ENCODE measurements at regions not wholly inside any gene's neighbourhood (a gene's known extent, or its start where the extent isn't known, plus 50 kb on each side); places are given as distances from the start of the nearest gene placed in this dataset.

GRCh38 chr4:159542296-159542695 lies 439.4 kb downstream of the RAPGEF2 start:
- no CpG with 5 or more reads among the region's 1 CpG for WGBS (ENCODE audit: insufficient coverage)
- no peaks in the 10 kb centered on the region for H4K20me1 ChIP-seq (ENCODE audit: control insufficient read depth, insufficient read depth, low read length, poor library complexity, severe bottlenecking)

GRCh38 chr4:159543831-159544230 lies 441.0 kb downstream of the RAPGEF2 start:
- Mint-ChIP-seq H3K9me3 (ENCODE audit: insufficient read depth) (no peaks in the 10 kb centered on the region), H3K4me1 (no peaks in the 10 kb centered on the region), H3K27ac (no peak overlapping the region), H3K27me3 (no peaks in the 10 kb centered on the region), H3K4me3 (no peak overlapping the region)
- DNase-seq (no peak), ATAC-seq (ENCODE audit: low read depth) (no peak)
- Histone ChIP-seq H3K27me3 (replicated peaks in 1 of 4; ENCODE audit: control extremely low read depth in 1 of 4, control insufficient read depth in 3 of 4, insufficient read depth in 4 of 4, low read length in 3 of 4) (no peaks in the 10 kb centered on the region), H2AFZ (ENCODE audit: insufficient read depth, low read depth, low read length, poor library complexity, severe bottlenecking) (no peak overlapping the region), H3K4me1 (ENCODE audit: control insufficient read depth in 2 of 2, insufficient read depth in 2 of 2, low read length in 2 of 2) (no peaks in the 10 kb centered on the region), H3K4me2 (replicated peaks; ENCODE audit: low read depth, low read length, poor library complexity, severe bottlenecking) (no peak overlapping the region), H3K4me3 (ENCODE audit: control extremely low read depth in 1 of 5, extremely low read depth in 1 of 5, insufficient read depth in 1 of 5, low read depth in 2 of 5, low read length in 4 of 5) (no peak overlapping the region), H3K36me3 (replicated peaks in 1 of 2; ENCODE audit: control extremely low read depth in 1 of 2, control insufficient read depth in 1 of 2, extremely low read depth in 1 of 2, insufficient read depth in 2 of 2, low read length in 1 of 2) (no peaks in the 10 kb centered on the region), H3K9me3 (ENCODE audit: control extremely low read depth in 1 of 3, control insufficient read depth in 2 of 3, insufficient read depth in 1 of 3, low read length in 2 of 3) (no peaks in the 10 kb centered on the region), H3K9ac (ENCODE audit: low read length) (no peak overlapping the region), H3K27ac (ENCODE audit: low read length in 2 of 2) (no peak overlapping the region), H3K79me2 (ENCODE audit: control insufficient read depth, insufficient read depth, low read length) (no peaks in the 10 kb centered on the region), H4K20me1 (ENCODE audit: control insufficient read depth, insufficient read depth, low read length, poor library complexity, severe bottlenecking) (no peaks in the 10 kb centered on the region)
- no peak for TF ChIP-seq EZH2 (IDR thresholded peaks at IDR 0.05; ENCODE audit: borderline replicate concordance, insufficient read depth, low read depth, low read length, poor library complexity, severe bottlenecking)
- TF ChIP-seq, protein P1, sequence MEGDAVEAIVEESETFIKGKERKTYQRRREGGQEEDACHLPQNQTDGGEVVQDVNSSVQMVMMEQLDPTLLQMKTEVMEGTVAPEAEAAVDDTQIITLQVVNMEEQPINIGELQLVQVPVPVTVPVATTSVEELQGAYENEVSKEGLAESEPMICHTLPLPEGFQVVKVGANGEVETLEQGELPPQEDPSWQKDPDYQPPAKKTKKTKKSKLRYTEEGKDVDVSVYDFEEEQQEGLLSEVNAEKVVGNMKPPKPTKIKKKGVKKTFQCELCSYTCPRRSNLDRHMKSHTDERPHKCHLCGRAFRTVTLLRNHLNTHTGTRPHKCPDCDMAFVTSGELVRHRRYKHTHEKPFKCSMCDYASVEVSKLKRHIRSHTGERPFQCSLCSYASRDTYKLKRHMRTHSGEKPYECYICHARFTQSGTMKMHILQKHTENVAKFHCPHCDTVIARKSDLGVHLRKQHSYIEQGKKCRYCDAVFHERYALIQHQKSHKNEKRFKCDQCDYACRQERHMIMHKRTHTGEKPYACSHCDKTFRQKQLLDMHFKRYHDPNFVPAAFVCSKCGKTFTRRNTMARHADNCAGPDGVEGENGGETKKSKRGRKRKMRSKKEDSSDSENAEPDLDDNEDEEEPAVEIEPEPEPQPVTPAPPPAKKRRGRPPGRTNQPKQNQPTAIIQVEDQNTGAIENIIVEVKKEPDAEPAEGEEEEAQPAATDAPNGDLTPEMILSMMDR (IDR thresholded peaks at IDR 0.05) = no peak
- CTCF ChIA-PET = no interaction called here
- POLR2A ChIA-PET = no interaction called here
- intact Hi-C loops (cut with micrococcal nuclease) = no loop called here
- 88% methylated on average over 3 of the region's 5 CpGs for WGBS (ENCODE audit: insufficient coverage)

More at GRCh38 chr4:159542296-159542695, 439.4 kb downstream of the RAPGEF2 start:
- TF ChIP-seq, protein P1 (IDR thresholded peaks at IDR 0.05) = no peak
- no peak for TF ChIP-seq EZH2 (IDR thresholded peaks at IDR 0.05; ENCODE audit: borderline replicate concordance, insufficient read depth, low read depth, low read length, poor library complexity, severe bottlenecking)
- no peaks in the 10 kb centered on the region for H3K4me1 ChIP-seq (ENCODE audit: control insufficient read depth in 2 of 2, insufficient read depth in 2 of 2, low read length in 2 of 2)
- ChIA-PET POLR2A (no interaction called here), CTCF (no interaction called here)
- H3K27ac ChIP-seq (ENCODE audit: low read length in 2 of 2) = no peak overlapping the region
- intact Hi-C loops (cut with micrococcal nuclease) = no loop called here
- no peaks in the 10 kb centered on the region for H3K27me3 ChIP-seq (replicated peaks in 1 of 4; ENCODE audit: control extremely low read depth in 1 of 4, control insufficient read depth in 3 of 4, insufficient read depth in 4 of 4, low read length in 3 of 4)
- ATAC-seq (ENCODE audit: low read depth) = no peak
- H3K4me2 ChIP-seq (replicated peaks; ENCODE audit: low read depth, low read length, poor library complexity, severe bottlenecking) = no peak overlapping the region
- no peaks in the 10 kb centered on the region for H3K36me3 ChIP-seq (replicated peaks in 1 of 2; ENCODE audit: control extremely low read depth in 1 of 2, control insufficient read depth in 1 of 2, extremely low read depth in 1 of 2, insufficient read depth in 2 of 2, low read length in 1 of 2)
- no peaks in the 10 kb centered on the region for H3K79me2 ChIP-seq (ENCODE audit: control insufficient read depth, insufficient read depth, low read length)
- H3K27ac Mint-ChIP-seq = no peak overlapping the region
- DNase-seq = no peak
- H3K9ac ChIP-seq (ENCODE audit: low read length) = no peak overlapping the region
- no peaks in the 10 kb centered on the region for H3K9me3 Mint-ChIP-seq (ENCODE audit: insufficient read depth)
- H3K9me3 ChIP-seq (ENCODE audit: control extremely low read depth in 1 of 3, control insufficient read depth in 2 of 3, insufficient read depth in 1 of 3, low read length in 2 of 3) = no peaks in the 10 kb centered on the region
- H3K4me1 Mint-ChIP-seq = no peaks in the 10 kb centered on the region
- no peaks in the 10 kb centered on the region for H3K27me3 Mint-ChIP-seq
- no peak overlapping the region for H3K4me3 ChIP-seq (ENCODE audit: control extremely low read depth in 1 of 5, extremely low read depth in 1 of 5, insufficient read depth in 1 of 5, low read depth in 2 of 5, low read length in 4 of 5)
- H3K4me3 Mint-ChIP-seq = no peak overlapping the region
- H2AFZ ChIP-seq (ENCODE audit: insufficient read depth, low read depth, low read length, poor library complexity, severe bottlenecking) = no peak overlapping the region

All from B cell (primary cell).